ENCODE measurements at regions not wholly inside any gene's neighbourhood (a gene's known extent, or its start where the extent isn't known, plus 50 kb on each side); places are given as distances from the start of the nearest gene placed in this dataset.
"Not testable (repeated sequence)": the region's sequence is repeated elsewhere in the genome, so short reads cannot be mapped to it uniquely, and the experiment has no call there.

DNA sequence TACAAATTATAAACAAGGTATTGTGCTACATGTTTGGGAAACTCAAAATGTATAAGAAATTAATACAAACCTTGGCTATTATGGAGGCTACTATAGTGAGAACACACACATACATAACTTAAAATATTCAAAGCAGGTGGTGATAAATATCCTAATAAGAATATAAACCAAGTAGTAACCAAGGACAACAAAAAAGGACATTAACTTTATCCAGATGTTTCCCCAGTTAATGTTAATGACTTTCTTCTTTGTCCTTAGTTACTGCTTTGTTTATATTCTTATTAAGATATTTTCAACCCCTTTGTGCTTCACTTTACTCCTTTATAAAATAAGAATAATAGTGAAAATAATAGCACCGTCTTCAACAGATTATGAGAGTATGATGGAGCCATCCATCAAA is 241.6 kb downstream of the CALCRL start:
- DNase-seq (ENCODE audit: insufficient read length, low spot score), result no peak
- FAIRE-seq, result no peak

GRCh38 chr2:187206071-187206470 is 242.0 kb downstream of the CALCRL start:
- no peak for FAIRE-seq
- DNase-seq (ENCODE audit: insufficient read length, low spot score), result no peak

DNA sequence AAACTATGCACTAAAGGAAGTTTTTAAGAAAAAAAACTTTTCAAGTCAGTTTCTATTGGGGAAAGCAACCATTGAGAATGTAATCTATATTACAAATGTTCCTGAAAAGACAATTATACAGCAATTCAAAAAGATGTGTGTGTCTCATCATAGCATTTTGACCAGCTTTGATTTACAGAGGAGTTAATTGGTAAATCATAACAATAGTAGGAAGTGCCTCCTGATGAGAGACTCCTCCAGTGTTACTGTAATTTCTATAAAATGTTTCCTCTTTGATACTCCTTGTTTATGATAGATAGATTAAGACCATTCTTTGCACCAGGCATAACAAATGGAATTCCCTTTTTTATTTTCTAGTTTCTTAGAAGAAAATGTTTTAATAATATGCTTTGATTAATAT is 249.9 kb downstream of the CALCRL start:
- FAIRE-seq, result no peak

GRCh38 chr2:187194049-187194448 is 254.0 kb downstream of the CALCRL start:
- DNase-seq (ENCODE audit: insufficient read length, low spot score) (no peak), FAIRE-seq (no peak)

More for the DNA sequence above, 249.9 kb downstream of the CALCRL start:
- no peak for DNase-seq (ENCODE audit: insufficient read length, low spot score)

- no peak for FAIRE-seq
- no peak for DNase-seq (ENCODE audit: insufficient read length, low spot score)
Observed at GRCh38 chr2:187188783-187189631, 259.0 kb downstream of the CALCRL start.

DNA sequence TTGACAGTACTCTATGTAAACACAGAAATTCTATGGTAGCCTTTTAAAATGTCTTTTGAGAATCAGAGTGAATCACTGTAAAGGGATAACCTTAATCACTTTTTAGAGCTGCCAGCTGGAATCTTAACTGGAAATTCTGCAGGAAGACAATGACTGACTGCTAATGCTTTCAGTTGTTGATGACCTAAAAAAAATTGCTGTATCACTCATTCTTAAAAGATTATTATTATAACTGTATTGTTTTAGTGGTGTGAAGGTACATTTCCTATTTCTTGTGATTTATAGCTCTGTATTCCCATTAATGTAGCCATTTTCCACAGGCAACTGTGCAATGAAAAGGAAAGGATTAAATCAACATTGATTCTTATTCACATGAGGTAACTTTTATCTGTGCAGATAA is 260.5 kb downstream of the CALCRL start:
- DNase-seq (ENCODE audit: insufficient read length, low spot score), result no peak
- no peak for FAIRE-seq

DNA sequence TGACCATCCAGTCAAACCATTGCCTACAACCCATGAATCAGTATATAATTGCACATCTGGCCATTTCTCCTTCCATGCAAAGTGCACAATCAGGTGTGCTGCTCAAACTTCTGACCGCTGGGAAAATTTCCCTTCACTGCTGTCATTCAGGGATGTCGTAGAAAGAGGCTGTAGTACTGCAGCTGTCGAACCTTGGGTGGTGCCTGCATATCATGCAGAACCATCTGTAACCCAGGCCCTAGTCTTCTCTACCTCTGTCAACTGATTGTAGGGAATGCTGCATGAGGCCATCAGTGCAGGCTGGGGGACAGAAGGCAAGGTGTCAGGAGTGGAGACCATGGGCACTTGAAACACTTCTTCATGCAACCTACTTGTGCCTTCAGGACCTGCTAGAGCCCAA is 267.5 kb downstream of the CALCRL start:
- DNase-seq (ENCODE audit: insufficient read length, low spot score) (no peak), FAIRE-seq (no peak)

GRCh38 chr2:187178876-187179275 is 269.2 kb downstream of the CALCRL start:
- peak; percentile 28 for FAIRE-seq
- not testable (repeated sequence) for DNase-seq (ENCODE audit: insufficient read length, low spot score)

GRCh38 chr2:187177253-187177652 is 270.8 kb downstream of the CALCRL start:
- no peak for FAIRE-seq

DNA sequence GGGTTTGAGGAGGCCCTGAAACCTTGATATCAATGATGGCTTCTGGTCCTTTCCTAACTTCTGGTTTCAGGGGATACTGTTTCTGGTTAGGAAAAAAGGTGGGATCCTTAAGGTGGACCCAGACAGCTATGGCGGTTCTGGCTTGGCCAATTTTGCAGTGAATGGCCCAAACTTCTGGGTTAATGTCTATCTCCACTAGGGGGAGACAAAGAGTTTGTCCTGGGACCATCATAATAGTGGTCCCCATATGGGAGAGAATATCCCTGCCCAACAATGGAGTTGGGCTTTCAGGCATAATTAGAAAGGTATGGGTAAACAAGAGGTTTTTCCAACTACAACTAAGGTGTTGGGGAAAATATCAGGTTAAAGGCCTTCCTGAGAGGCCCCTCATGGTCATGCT is 273.5 kb downstream of the CALCRL start:
- no peak for DNase-seq (ENCODE audit: insufficient read length, low spot score)
- FAIRE-seq, result no peak

More at GRCh38 chr2:187177253-187177652, 270.8 kb downstream of the CALCRL start:
- DNase-seq (ENCODE audit: insufficient read length, low spot score), result no peak

DNA sequence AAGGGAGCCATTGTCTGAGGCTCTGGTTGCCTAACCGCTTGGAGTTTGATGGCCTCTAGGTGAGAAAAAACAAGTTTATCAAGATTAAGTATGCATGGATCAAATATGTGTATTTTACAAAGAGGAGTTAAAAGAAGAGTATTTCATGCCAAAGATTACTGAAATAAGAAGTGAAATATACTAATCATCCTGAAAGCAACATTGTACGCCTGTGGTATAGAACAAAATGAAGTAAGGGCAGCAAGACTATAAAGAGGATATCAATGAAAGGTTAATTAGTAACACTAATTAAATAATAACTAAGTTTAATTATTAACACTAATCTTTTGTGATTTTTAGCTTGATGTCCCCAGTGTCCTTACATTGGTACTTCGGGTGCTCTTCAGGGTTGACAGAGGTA is 276.7 kb downstream of the CALCRL start:
- FAIRE-seq, result no peak
- no peak for DNase-seq (ENCODE audit: insufficient read length, low spot score)

DNA sequence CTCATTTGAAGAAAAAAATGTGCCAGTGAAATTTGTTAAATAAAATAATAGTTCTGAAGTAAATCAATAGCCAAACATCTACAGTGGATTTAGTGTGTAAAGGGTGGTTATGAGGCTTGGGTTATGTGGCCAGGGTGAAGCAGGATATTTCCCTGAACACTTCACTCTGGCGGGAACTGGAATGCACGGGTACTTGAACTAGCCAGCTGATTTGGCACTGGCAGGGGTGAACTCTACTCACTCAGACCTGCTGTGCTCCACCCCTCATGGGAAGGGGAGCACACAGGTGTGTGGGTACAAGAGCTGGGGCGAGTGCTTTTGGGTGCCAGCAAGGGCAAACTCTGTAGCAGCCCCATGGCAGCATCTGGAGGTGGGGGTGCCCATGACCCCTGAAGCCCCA is 278.2 kb downstream of the CALCRL start:
- DNase-seq (ENCODE audit: insufficient read length, low spot score), result no peak
- FAIRE-seq, result no peak

- DNase-seq (ENCODE audit: insufficient read length, low spot score) (no peak), FAIRE-seq (peak; percentile 55)
Observed at GRCh38 chr2:187168720-187169713, 279.0 kb downstream of the CALCRL start.

DNA sequence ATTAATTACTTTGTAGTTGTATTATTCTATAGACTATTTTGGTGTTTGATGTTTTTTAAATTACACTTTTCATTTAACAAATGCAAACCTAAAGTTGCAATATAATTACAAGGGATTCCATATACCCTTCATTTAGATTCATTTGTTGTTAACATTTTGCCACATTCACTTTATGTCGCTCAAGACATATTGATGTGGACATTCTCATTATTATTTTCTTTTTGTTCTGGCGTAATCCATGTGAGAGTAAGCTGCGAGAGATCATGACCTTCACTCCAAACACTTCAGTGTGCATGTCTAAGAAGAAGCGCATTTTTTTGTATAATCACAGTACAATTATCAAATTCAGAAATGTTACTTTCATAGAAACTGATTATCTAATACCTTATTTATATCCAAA is 280.6 kb downstream of the CALCRL start:
- no peak for DNase-seq (ENCODE audit: insufficient read length, low spot score)
- no peak for FAIRE-seq

DNA sequence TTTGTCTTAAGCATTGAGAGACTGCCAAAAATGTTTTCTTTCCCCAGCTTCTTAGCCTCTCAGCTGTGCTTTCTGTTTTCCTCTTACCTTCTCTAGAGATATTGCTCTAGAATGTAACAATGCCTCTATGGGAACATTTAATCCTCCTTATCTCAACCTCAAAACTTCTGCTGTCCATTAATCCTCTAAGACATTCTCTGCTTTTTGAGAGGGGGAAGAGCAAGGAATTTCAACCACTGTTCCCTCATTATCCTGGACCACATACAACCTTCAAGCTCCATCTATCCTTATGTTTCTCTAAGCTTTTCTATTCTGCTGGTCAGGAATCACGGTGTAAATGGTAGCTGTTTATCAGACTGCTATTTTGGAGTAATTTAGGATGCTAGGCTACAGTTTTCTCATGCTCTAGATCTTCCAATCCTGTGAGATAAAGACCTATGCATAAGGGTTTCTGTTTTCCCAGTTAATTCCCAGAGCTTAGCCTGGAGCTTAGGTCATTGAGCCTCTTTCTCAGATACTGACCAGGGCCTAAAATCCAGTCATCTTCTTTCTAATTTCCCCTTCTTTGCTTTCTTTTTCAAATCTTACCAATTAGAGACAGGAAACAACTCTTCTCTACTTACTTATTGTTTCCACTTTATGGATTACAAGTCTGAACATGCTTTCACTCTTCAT is 282.0 kb downstream of the CALCRL start:
- peak; percentile 60 for FAIRE-seq
- no peak for DNase-seq (ENCODE audit: insufficient read length, low spot score)

DNA sequence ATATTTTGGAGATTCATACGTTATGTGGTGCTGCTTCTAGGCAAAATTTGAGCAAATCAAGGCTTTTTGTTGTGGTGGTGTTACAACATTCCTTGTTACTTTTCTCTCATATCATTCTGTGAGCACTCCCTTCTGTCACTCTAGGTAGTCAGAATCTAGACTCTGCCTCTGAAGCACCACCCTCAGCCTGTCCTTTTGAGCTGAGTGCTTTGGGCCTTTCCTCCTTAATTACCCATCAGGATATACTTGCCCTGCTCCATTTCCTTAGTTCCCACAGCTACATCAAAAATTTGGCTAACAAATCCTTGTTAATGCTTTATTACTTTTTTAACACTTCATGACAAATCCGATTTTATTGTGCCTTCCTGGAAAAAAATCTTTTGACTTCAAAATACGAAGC is 289.6 kb downstream of the CALCRL start:
- FAIRE-seq, result no peak

DNA sequence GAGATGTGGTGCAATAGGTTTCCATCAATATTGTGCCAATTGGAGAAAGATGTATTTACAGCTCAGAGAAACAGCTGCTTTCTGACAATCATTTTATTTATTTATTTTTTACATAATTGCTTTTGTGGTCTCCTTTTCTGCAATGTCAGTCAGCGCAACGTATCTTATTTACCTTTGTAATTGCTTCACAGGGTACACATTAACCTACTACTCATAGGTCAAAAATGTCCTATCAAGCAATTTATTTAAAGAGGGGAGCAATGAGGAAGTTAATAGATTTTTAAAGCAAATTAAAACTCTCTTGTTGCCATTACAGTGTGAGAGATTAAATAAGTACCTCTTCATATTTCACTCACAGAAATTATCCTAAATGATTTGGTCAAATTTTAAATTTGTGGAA is 291.0 kb downstream of the CALCRL start:
- FAIRE-seq (no peak), DNase-seq (ENCODE audit: insufficient read length, low spot score) (no peak)

More for the DNA sequence above, 289.6 kb downstream of the CALCRL start:
- DNase-seq (ENCODE audit: insufficient read length, low spot score), result no peak

DNA sequence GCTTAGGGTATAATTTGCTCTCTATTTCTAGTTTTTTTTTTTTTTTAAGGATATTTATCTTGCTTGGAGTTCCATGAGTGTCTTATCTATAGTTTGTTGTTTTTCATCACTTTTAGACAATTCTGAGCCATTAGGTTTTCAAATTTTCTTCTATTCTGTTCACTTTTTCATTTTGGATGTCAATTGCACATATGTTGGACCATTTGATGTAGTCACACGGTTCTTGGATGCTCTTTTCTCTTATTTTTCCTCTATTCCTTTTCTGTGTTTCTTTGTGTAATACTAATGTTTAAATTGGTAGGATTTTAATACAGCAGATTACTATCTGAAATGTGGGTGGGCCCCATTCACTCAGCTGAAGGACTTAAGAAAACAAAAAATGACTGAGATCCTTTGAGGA is 292.6 kb downstream of the CALCRL start:
- DNase-seq (ENCODE audit: insufficient read length, low spot score) (no peak), FAIRE-seq (no peak)

DNA sequence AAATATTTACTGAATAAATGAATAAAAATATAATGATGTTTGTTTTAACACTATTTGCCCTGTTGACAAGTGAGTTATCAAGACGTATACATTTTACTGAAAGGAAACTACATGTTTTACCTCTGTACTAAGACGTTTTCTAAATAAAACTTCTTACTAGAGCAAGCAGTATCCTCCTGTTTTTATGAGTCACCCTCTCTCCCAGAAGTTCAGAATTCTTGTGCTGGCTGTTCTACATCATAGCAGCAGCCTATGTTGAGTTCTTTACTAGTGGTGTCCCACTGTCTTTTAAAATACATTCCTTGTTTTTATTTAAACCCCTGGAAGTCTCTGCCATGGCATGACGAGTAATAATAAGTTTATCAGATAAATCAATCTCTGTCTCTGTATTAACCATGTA is 297.4 kb downstream of the CALCRL start:
- FAIRE-seq, result no peak
- no peak for DNase-seq (ENCODE audit: insufficient read length, low spot score)

DNA sequence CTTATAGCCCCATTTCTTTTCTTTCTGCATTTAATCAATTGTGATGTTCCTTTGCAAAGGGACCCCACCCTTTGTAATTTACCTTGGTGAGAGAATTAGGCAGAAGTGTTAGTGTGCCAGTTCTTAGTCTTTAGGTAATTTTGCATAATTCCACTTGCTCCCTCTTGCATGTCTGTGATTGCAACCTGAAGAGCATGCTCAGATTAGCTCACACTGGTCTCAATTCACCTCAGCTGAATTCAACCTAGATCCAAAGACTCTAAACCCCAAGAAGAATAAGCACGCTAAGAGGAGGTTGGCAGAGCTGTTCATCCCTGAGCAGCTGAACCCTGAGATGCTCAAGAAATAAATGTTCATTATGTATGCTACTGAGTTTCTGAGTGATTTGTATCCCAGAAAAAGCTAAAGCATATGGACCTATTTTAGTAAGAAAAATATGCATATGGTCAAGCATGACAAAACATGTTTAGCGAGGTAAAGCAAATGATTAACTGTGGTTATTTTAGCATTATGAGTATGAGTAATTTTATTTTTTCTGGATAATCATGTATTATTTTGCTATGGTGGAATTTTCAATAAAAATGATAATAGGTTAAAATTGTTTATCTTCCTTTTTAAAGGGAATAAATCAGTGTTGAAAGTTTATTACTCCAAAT is 299.2 kb upstream of the ZSWIM2 start:
- DNase-seq (ENCODE audit: insufficient read length, low spot score) (no peak), FAIRE-seq (no peak)
